ENCODE measurements at regions not wholly inside any gene's neighbourhood (a gene's known extent, or its start where the extent isn't known, plus 50 kb on each side); places are given as distances from the start of the nearest gene placed in this dataset.

- TF ChIP-seq EZH2 (IDR thresholded peaks at IDR 0.05) (no peak), CTCF (IDR thresholded peaks at IDR 0.05) (no peak)
Measured at GRCh38 chr7:114302858-114303257, 111.8 kb upstream of the FOXP2 start.

Data from neural progenitor cell (in vitro differentiated cells).